C4-2B (cell line): ENCODE measurements at regions not wholly inside any gene's neighbourhood (a gene's known extent, or its start where the extent isn't known, plus 50 kb on each side); places are given as distances from the start of the nearest gene placed in this dataset.

Experiments used
- H3K27ac ChIP-seq: fragments of 450-650 bp; 2 replicates; pipeline ENCODE4 v1.5.1; 2017
- CTCF ChIP-seq: fragments of 450-650 bp; conservative IDR thresholded peaks from 2 replicates; pipeline ENCODE4 v1.5.1; 2017; ENCODE audit warnings: mild to moderate bottlenecking
- ZFX ChIP-seq: fragments of 450-650 bp; IDR thresholded peaks from 2 replicates; pipeline ENCODE4 v1.6.1; 2017

GRCh38 chr5:68093455-68094159 lies 121.9 kb upstream of the PIK3R1 start:
- TF ChIP-seq ZFX (no peak), CTCF (no peak)
- no peak overlapping the region for H3K27ac ChIP-seq

GRCh38 chr5:68088302-68088701 lies 127.3 kb upstream of the PIK3R1 start:
- TF ChIP-seq CTCF (no peak), ZFX (no peak)
- H3K27ac ChIP-seq: no peak overlapping the region

GRCh38 chr5:68087866-68088265 lies 127.7 kb upstream of the PIK3R1 start:
- TF ChIP-seq CTCF (no peak), ZFX (no peak)
- no peak overlapping the region for H3K27ac ChIP-seq

GRCh38 chr5:68086857-68087256 lies 128.7 kb upstream of the PIK3R1 start:
- no peak overlapping the region for H3K27ac ChIP-seq
- TF ChIP-seq CTCF (no peak), ZFX (no peak)

GRCh38 chr5:68086439-68086838 lies 129.1 kb upstream of the PIK3R1 start:
- no peak overlapping the region for H3K27ac ChIP-seq
- no peak for TF ChIP-seq CTCF
- no peak for TF ChIP-seq ZFX

- no peak overlapping the region for H3K27ac ChIP-seq
- TF ChIP-seq CTCF: no peak
- TF ChIP-seq ZFX: no peak
Measured at GRCh38 chr5:68084396-68084795, 131.2 kb upstream of the PIK3R1 start.

GRCh38 chr5:68080282-68081050 lies 135.1 kb upstream of the PIK3R1 start:
- no peak for TF ChIP-seq ZFX
- TF ChIP-seq CTCF: no peak
- H3K27ac ChIP-seq: no peak overlapping the region
